Loucy (cell line): ENCODE measurements at regions not wholly inside any gene's neighbourhood (a gene's known extent, or its start where the extent isn't known, plus 50 kb on each side); places are given as distances from the start of the nearest gene placed in this dataset.

Source experiments
- EZH2phosphoT487 ChIP-seq: fragments of 200-600 bp; IDR thresholded peaks from 2 replicates; pipeline ENCODE4 v1.6.1; 2018; ENCODE audit warnings: antibody characterized with exemption, mild to moderate bottlenecking, moderate library complexity, borderline replicate concordance
- TF ChIP-seq, protein P1 (sequence below): fragments of 200-600 bp; sonication (generic); conservative IDR thresholded peaks from 2 replicates; pipeline ENCODE4 v1.5.1; 2014; ENCODE audit warnings: mild to moderate bottlenecking, antibody characterized with exemption, low read length

DNA sequence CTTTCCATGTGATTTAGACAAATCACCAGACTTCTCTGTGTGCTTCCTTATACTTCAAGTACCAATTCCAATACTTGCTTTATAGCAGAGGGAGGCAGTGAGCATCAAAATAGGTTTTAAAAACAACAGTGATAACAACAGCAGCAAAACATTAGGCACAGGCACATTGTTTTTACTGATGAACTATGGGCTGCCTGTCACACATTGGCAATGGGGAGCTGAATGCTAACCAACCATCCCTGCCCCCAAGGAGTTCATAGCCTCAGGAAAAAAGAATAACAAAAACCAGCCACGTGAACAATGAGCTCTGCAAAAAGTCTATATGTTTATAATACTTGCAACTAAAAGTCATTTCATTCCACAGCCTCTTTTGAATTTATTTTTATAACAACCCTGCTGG lies 287.9 kb upstream of the TRIB2 start:
- TF ChIP-seq, protein P1, sequence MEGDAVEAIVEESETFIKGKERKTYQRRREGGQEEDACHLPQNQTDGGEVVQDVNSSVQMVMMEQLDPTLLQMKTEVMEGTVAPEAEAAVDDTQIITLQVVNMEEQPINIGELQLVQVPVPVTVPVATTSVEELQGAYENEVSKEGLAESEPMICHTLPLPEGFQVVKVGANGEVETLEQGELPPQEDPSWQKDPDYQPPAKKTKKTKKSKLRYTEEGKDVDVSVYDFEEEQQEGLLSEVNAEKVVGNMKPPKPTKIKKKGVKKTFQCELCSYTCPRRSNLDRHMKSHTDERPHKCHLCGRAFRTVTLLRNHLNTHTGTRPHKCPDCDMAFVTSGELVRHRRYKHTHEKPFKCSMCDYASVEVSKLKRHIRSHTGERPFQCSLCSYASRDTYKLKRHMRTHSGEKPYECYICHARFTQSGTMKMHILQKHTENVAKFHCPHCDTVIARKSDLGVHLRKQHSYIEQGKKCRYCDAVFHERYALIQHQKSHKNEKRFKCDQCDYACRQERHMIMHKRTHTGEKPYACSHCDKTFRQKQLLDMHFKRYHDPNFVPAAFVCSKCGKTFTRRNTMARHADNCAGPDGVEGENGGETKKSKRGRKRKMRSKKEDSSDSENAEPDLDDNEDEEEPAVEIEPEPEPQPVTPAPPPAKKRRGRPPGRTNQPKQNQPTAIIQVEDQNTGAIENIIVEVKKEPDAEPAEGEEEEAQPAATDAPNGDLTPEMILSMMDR: no peak
- TF ChIP-seq EZH2phosphoT487: no peak
